GM21526 (cell line): ENCODE measurements at regions not wholly inside any gene's neighbourhood (a gene's known extent, or its start where the extent isn't known, plus 50 kb on each side); places are given as distances from the start of the nearest gene placed in this dataset.
"Not testable (repeated sequence)": the region's sequence is repeated elsewhere in the genome, so short reads cannot be mapped to it uniquely, and the experiment has no call there.

Experiments
- ATAC-seq: cut with Tn5 transposase; IDR thresholded peaks from one replicate; pipeline ENCODE4 v1.9.1; 2021; ENCODE audit warnings: moderate library complexity; ENCODE audit not compliant: unreplicated experiment, low FRiP score

- no peak for ATAC-seq
These were observed 76.4 kb downstream of the PHAX start for GRCh38 chr5:126677121-126677520.

DNA sequence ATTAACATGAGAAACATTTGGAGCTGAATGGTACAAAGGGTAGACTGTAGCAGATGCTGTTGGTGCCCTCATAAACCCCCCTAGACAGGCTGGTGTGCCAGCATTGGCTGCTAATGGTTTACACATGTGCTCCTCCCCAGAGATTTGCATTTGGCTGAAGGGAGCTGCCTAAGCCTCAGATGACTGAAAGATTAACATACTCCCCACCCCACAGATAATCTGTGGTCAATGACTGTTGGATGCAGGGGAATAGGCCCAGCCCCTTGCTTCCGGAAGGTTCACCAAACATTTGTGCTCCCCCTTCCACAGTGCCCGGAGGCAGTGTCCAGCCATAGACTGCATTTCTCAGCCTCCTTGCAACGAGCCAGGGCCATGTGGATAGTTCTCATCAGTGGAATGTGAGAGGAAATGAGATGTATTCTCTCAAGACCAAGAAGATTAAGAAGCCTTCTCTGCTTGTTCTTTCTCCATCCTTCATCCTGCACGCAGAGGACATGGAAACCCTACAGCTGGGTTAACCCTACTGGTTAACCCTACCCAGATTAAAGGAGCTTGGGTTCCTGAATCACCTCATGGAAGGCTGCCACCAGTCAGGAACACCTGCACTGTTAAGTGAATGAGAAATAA is 79.6 kb downstream of the PHAX start:
- ATAC-seq, result peak; percentile 49

DNA sequence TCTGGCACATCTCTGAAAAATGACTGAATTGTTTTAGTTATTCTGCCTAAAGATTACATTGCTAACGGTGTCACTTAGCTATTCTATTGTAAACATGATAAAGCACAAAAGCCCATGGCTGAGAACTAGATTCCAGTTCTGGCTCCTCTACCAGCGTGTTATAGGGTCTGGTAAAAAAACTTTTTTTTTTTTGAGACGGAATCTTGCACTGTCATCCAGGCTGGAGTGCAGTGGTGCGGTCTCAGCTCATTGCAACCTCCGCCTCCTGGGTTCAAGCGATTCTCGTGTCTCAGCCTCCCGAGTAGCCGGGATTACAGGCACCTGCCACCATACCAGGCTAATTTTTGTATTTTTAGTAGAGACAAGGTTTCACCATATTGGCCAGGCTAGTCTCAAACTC is 80.6 kb downstream of the PHAX start:
- ATAC-seq, result not testable (repeated sequence)

DNA sequence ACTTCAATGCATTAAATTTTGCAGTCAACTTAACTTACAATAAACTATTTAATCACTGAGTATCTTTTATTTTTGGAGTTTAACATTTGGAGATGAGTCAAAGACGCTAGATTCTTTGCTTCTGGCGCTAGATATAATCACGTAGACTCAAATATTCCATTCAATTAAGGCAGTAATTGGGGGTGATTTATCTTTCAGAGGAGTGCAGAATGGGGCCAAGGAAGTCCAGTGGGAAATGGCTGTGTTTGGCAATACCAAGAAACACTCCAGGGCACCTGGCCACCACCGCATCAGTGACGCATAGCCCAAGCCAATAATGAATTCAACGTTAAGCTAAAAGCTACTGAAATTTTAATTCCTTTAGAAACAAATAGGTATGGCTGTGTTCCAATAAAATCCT is 81.2 kb downstream of the PHAX start:
- no peak for ATAC-seq

- ATAC-seq, result no peak
These were observed 82.1 kb downstream of the PHAX start for GRCh38 chr5:126682856-126683255.

DNA sequence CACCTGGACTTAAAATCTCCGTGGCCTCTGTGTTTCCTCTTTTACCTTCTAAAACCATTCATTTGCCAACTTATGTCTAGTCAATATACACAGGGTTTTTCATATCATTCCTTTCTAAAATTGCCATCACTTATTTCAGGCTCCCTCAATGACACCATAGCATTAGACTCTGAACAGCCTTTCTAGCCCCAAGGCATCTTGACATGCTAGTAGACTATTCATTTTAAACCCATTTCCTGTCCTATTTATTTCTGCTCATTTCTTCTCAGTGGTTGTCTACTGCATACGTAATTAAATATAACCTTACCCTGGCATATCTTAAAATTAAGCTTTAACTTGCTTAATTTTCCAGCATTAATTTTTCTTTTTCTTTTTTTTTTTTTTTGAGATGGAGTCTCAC is 83.2 kb downstream of the PHAX start:
- no peak for ATAC-seq

DNA sequence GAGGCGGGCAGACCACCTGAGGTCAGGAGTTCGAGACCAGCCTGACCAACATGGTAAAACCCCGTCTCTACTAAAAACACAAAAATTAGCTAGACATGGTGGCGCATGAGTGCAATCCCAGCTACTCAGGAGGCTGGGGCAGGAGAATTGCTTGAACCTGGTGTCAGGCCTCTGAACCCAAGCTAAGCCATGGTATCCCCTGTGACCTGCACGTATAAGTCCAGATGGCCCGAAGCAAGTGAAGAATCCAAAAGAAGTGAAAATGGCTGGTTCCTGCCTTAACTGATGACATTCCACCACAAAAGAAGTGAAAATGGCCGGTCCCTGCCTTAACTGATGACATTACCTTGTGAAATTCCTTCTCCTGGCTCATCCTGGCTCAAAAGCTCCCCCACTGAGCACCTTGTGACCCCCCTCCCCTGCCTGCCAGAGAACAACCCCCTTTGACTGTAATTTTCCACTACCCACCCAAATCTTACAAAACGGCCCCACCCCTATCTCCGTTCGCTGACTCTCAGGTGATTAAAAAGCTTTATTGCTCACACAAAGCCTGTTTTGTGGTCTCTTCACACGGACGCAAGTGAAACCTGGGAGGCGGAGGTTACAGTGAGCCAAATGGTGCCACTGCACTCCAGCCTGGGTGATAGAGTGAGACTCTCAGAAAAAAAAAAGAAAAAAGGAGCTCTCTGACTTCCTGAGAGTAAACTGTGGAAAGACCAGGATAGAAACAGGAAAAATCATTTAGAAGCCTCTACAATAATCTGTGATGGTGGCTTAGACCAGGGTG is 84.1 kb downstream of the PHAX start:
- not testable (repeated sequence) for ATAC-seq

DNA sequence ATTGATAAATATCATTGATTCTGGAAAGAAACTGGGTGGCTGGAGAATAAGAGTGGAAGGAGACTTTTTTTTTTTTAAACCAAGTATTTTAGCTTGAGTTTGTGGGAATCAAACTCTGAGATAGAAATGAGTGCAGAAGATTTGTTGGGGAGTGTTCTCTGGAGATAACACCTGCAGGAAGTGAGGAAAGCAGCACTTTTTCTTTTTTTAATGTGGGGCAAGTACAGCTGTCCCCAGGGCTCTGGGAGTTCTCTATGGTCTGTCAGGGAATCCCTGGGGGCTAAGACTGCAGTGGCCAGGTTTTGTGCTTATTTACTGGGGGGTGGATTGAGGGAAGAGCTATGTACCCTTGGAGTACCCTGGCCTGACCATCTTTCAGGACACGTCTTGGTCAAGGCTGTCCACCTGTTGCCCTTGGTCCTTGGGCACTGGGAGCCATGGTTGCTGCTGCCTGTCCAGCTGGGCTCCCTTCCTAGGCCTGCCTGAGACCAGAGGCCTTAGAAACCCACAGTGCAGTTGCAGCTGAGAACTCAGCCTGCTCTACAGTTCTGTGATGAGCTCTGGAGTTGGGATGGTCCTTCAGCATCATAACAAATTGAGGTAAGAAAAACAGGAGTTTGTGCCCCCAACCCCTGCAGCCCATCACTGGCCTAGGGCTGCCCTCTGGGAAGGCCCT is 85.8 kb downstream of the PHAX start:
- ATAC-seq, result no peak

DNA sequence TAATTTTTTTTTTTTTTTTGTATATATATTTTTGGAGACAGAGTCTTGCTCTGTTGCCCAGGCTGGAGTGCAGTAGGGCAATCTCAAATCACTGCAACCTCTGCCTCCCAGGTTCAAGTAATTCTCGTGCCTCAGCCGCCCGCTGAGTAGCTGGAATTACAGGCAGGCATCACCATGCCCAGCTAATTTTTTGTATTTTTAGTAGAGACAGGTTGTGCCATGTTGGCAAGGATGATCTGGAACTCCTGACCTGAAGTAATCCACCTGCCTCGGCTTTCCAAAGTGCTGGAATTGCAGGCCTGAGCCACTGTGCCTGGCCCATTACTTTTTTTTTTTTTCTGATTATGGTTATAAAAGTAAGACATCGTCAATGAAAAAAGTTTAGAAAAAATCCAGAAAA is 84.0 kb upstream of the LMNB1 start:
- ATAC-seq, result no peak

DNA sequence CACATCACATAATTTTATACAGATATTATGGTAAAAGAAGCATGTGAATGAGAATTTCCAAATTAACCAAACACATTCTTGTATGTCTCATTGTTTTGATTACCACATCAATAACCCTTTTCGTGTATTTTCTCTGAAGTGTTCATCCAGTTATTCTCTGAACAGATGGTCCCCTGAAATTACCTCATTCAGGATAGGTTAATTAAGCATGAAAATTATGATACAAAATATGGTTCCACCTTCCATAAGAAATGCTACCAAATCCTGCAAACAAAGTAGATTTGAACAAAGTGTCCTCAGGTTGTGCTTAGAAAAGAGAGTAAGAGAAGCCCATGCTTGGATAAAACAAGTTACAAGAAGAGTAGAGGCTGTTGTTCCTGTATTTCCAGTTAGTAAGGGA is 83.1 kb upstream of the LMNB1 start:
- ATAC-seq, result no peak

GRCh38 chr5:126694403-126694802 is 82.5 kb upstream of the LMNB1 start:
- no peak for ATAC-seq

- ATAC-seq, result no peak
These were observed 81.8 kb upstream of the LMNB1 start for GRCh38 chr5:126695091-126695490.

- no peak for ATAC-seq
These were observed 69.9 kb upstream of the LMNB1 start for GRCh38 chr5:126707080-126707479.

GRCh38 chr5:126715765-126716164 is 61.2 kb upstream of the LMNB1 start:
- ATAC-seq, result no peak

DNA sequence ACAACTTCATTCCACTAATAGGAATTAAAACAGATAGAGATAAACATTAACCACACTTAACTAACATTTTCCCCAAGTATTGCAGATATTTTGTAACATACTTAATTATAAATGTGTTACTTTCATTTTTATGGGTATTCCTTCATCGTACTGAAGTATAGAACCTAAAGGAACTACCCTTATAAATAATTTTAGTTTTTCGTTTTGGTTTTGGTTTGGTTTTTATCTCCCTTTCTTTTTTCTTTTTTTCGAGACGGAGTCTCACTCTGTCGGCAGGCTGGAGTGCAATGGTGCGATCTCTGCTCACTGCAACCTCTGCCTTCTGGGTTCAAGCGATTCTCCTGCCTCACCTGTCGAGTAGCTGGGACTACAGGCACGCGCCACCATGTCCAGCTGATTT is 60.1 kb upstream of the LMNB1 start:
- no peak for ATAC-seq

DNA sequence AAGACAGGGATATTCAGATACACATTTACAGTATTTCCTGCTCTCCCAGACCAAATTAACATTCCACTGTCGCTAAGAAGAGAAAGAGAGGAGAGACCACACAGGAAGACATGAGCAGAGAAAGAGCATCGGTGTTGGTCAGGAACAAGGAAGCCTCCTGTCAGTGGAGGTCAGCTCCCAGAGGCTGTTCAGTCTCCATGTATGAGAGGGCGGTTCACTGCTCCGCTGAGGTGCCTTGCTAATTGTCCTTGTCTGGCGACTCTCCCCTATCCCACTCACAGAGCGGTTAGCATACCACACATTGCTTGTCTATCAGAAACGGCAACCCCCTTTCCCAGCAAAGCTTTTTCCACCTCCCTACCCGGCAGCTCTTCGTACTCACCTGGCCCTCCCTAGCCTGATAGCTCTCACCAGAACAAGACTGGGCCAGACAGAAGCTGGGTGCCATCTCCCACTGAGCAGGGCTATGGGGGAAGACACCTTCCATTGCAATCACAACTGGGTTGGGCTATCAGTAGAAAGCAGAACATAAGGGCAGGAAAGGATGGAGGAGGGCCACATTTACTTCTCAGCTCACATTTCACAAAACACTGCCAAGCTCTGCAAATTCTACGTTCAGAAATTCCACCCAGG is 58.6 kb upstream of the LMNB1 start:
- ATAC-seq, result no peak

GRCh38 chr5:126720369-126720768 is 56.6 kb upstream of the LMNB1 start:
- no peak for ATAC-seq

- ATAC-seq, result no peak
These were observed 53.3 kb upstream of the LMNB1 start for GRCh38 chr5:126723643-126724042.
